ENCODE measurements at regions not wholly inside any gene's neighbourhood (a gene's known extent, or its start where the extent isn't known, plus 50 kb on each side); places are given as distances from the start of the nearest gene placed in this dataset.

DNA sequence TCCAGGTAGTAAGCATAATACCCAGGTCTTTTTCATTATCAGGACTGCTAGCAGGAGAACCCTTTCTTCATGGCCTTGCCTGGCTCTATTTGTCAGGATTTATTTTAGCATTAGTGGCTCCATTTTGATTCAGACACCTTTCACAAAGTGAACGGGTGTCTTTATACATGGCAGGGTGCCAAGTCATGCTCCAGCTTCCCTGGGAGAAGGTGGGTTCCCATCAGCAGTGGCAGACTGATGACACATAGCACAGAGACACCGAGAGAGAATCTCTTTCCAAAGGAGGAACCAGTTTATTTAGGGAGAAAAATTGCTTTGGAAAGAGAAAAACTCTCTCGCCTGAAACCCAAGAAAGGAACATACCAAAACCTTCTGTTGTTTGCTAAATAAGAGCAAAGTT, 135.3 kb upstream of the TMTC4 start:
- Histone ChIP-seq H3K27me3 (ENCODE audit: control insufficient read depth, extremely low read depth, insufficient read depth, low read length) (peaks cover 5% of the 10 kb centered on the region), H3K4me2 (ENCODE audit: control insufficient read depth, extremely low read depth, insufficient read depth, low read depth, low read length) (no peak overlapping the region), H3K36me3 (ENCODE audit: control insufficient read depth in 2 of 2, extremely low read depth in 1 of 2, insufficient read depth in 2 of 2, low read length in 2 of 2) (no peaks in the 10 kb centered on the region), H3K4me3 (ENCODE audit: control insufficient read depth in 2 of 3, extremely low read depth in 1 of 3, insufficient read depth in 2 of 3, low read depth in 1 of 3, low read length in 3 of 3) (no peak overlapping the region), H3K4me1 (ENCODE audit: control insufficient read depth, extremely low read depth, insufficient read depth, low read length) (no peaks in the 10 kb centered on the region), H2AFZ (ENCODE audit: control insufficient read depth, low read length) (no peak overlapping the region), H3K27ac (ENCODE audit: control insufficient read depth, insufficient read depth, low read length) (no peak overlapping the region), H3K79me2 (ENCODE audit: control insufficient read depth, insufficient read depth, low read length) (no peaks in the 10 kb centered on the region), H3K9me3 (ENCODE audit: control insufficient read depth, low read depth, low read length) (no peaks in the 10 kb centered on the region), H3K9ac (ENCODE audit: control insufficient read depth, extremely low read depth, insufficient read depth, low read length) (no peak overlapping the region), H4K20me1 (ENCODE audit: control insufficient read depth, extremely low read depth, insufficient read depth, low read length) (no peaks in the 10 kb centered on the region), H3K9me1 (ENCODE audit: control insufficient read depth, extremely low read depth, insufficient read depth, low read length) (no peaks in the 10 kb centered on the region)
- FAIRE-seq: no peak
- TF ChIP-seq, protein P1, sequence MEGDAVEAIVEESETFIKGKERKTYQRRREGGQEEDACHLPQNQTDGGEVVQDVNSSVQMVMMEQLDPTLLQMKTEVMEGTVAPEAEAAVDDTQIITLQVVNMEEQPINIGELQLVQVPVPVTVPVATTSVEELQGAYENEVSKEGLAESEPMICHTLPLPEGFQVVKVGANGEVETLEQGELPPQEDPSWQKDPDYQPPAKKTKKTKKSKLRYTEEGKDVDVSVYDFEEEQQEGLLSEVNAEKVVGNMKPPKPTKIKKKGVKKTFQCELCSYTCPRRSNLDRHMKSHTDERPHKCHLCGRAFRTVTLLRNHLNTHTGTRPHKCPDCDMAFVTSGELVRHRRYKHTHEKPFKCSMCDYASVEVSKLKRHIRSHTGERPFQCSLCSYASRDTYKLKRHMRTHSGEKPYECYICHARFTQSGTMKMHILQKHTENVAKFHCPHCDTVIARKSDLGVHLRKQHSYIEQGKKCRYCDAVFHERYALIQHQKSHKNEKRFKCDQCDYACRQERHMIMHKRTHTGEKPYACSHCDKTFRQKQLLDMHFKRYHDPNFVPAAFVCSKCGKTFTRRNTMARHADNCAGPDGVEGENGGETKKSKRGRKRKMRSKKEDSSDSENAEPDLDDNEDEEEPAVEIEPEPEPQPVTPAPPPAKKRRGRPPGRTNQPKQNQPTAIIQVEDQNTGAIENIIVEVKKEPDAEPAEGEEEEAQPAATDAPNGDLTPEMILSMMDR (optimal IDR thresholded peaks at IDR 0.05 in 1 of 3, IDR thresholded peaks at IDR 0.05 in 1 of 3, conservative IDR thresholded peaks at IDR 0.05 in 1 of 3; ENCODE audit: extremely low read depth in 1 of 3, insufficient read depth in 2 of 3, low read length in 3 of 3): no peak
- TF ChIP-seq EZH2 (IDR thresholded peaks at IDR 0.05; ENCODE audit: low read length): no peak
- DNase-seq (ENCODE audit: low read depth, low spot score): no peak
- dilution Hi-C loops (cut with MboI; ENCODE audit: extremely low pct_ligation_motif_present, low sequenced_read_pairs): no loop called here

DNA sequence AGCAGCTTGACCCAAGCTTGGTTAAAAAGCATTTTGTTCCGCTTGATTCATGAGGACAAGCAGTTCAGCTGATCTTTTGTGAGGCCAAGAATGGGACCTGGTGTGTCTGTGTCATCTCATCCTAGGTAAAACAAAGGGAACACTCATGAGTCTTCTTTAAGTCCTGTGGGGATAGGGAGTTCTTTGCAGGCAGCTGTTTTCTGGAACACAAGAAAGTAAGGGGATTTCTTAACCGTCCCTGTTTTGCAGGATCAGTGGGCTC, 134.5 kb upstream of the TMTC4 start:
- H3K27ac ChIP-seq (ENCODE audit: control insufficient read depth, insufficient read depth, low read length): no peak overlapping the region
- no peak overlapping the region for H3K4me3 ChIP-seq (ENCODE audit: control insufficient read depth in 2 of 3, extremely low read depth in 1 of 3, insufficient read depth in 2 of 3, low read depth in 1 of 3, low read length in 3 of 3)
- no peaks in the 10 kb centered on the region for H3K4me1 ChIP-seq (ENCODE audit: control insufficient read depth, extremely low read depth, insufficient read depth, low read length)
- no peak overlapping the region for H3K9ac ChIP-seq (ENCODE audit: control insufficient read depth, extremely low read depth, insufficient read depth, low read length)
- no peaks in the 10 kb centered on the region for H4K20me1 ChIP-seq (ENCODE audit: control insufficient read depth, extremely low read depth, insufficient read depth, low read length)
- TF ChIP-seq, protein P1 (optimal IDR thresholded peaks at IDR 0.05 in 1 of 3, IDR thresholded peaks at IDR 0.05 in 1 of 3, conservative IDR thresholded peaks at IDR 0.05 in 1 of 3; ENCODE audit: extremely low read depth in 1 of 3, insufficient read depth in 2 of 3, low read length in 3 of 3): no peak
- TF ChIP-seq EZH2 (IDR thresholded peaks at IDR 0.05; ENCODE audit: low read length): no peak
- no peak for FAIRE-seq
- H3K9me3 ChIP-seq (ENCODE audit: control insufficient read depth, low read depth, low read length): no peaks in the 10 kb centered on the region
- H2AFZ ChIP-seq (ENCODE audit: control insufficient read depth, low read length): no peak overlapping the region
- dilution Hi-C loops (cut with MboI; ENCODE audit: extremely low pct_ligation_motif_present, low sequenced_read_pairs): no loop called here
- no peaks in the 10 kb centered on the region for H3K79me2 ChIP-seq (ENCODE audit: control insufficient read depth, insufficient read depth, low read length)
- H3K4me2 ChIP-seq (ENCODE audit: control insufficient read depth, extremely low read depth, insufficient read depth, low read depth, low read length): no peak overlapping the region
- H3K9me1 ChIP-seq (ENCODE audit: control insufficient read depth, extremely low read depth, insufficient read depth, low read length): no peaks in the 10 kb centered on the region
- no peaks in the 10 kb centered on the region for H3K36me3 ChIP-seq (ENCODE audit: control insufficient read depth in 2 of 2, extremely low read depth in 1 of 2, insufficient read depth in 2 of 2, low read length in 2 of 2)
- H3K27me3 ChIP-seq (ENCODE audit: control insufficient read depth, extremely low read depth, insufficient read depth, low read length): peaks cover 5% of the 10 kb centered on the region
- no peak for DNase-seq (ENCODE audit: low read depth, low spot score)
